RWPE2 (cell line): ENCODE measurements at regions not wholly inside any gene's neighbourhood (a gene's known extent, or its start where the extent isn't known, plus 50 kb on each side); places are given as distances from the start of the nearest gene placed in this dataset.
A peak's percentile ranks its signal among the peaks of the same experiment; 100 is the strongest.

Source experiments
- ATAC-seq: fragments of 200-7000 bp; cut with Tn5 transposase; 3 replicates; pipeline ENCODE4 v1.9.1; 2021; ENCODE audit warnings: low read depth
- DNase-seq: peaks from one replicate; pipeline ENCODE4 v3.0.0-alpha.2; 2020; ENCODE audit warnings: low spot score
- H3K27ac ChIP-seq: fragments of 450-650 bp; 2 replicates; pipeline ENCODE4 v1.5.1; 2017; ENCODE audit warnings: mild to moderate bottlenecking; ENCODE audit not compliant: poor library complexity, severe bottlenecking
- H3K27me3 ChIP-seq: fragments of 250-450 bp; sonication (Bioruptor Pico); 2 replicates; pipeline ENCODE4 v1.5.1; 2021; ENCODE audit warnings: mild to moderate bottlenecking, moderate library complexity; ENCODE audit not compliant: insufficient read depth, poor library complexity, severe bottlenecking
- H3K36me3 ChIP-seq: fragments of 250-450 bp; sonication (Bioruptor Pico); 2 replicates; pipeline ENCODE4 v1.5.1; 2020; ENCODE audit warnings: low read depth, mild to moderate bottlenecking, moderate library complexity
- H3K4me1 ChIP-seq: fragments of 250-450 bp; sonication (Bioruptor Pico); 2 replicates; pipeline ENCODE4 v1.5.1; 2021; ENCODE audit warnings: mild to moderate bottlenecking, moderate library complexity; ENCODE audit not compliant: insufficient read depth, poor library complexity, severe bottlenecking
- H3K4me3 ChIP-seq: fragments of 250-450 bp; sonication (Bioruptor Pico); 2 replicates; pipeline ENCODE4 v1.5.1; 2021; ENCODE audit warnings: mild to moderate bottlenecking, moderate library complexity; ENCODE audit not compliant: severe bottlenecking
- H3K9me3 ChIP-seq: fragments of 250-450 bp; sonication (Bioruptor Pico); 2 replicates; pipeline ENCODE4 v1.5.1; 2021; ENCODE audit warnings: mild to moderate bottlenecking, moderate library complexity; ENCODE audit not compliant: severe bottlenecking
- CTCF ChIP-seq: fragments of 450-650 bp; IDR thresholded peaks from one replicate; pipeline ENCODE4 v1.5.1; 2017; ENCODE audit warnings: mild to moderate bottlenecking, moderate library complexity; ENCODE audit not compliant: poor library complexity, severe bottlenecking

DNA sequence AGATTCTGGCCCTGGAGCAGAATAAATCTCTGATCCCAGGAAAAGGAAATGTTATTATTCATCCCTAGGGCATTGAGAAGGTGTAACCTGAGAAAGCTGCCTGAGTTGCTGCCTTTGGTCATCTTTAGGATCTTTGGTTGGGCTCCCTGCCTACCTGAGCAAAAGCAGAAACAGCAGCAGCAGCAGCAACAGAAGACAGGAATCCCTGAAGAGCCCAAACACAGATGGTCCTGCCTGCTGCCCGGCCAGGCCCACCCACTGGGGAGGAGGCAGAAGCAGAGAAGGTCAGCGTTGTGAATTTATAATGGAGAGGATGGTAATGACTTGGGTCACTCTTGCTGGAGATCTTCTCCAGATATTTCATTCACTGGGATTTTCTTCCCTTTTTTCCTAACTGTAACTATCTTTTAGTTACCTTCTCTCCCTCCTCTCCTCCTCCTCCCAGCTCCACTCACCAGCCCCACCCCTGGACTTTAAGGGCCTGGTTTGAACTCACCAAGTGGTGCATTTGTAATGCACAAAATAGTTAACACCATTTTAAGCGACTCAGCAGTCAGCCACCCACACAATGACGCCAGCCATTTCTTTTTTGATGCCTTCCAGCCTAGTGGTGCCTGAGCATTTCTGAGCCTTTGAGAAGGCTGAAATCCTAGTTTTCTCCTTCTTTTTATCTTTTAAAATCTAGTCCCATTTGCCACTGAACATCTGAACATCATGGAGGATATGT, 91.7 kb downstream of the HSPH1 start:
- no peaks in the 10 kb centered on the region for H3K9me3 ChIP-seq
- DNase-seq: no peak
- H3K4me1 ChIP-seq: peaks cover 17% of the 10 kb centered on the region
- H3K36me3 ChIP-seq: no peaks in the 10 kb centered on the region
- H3K4me3 ChIP-seq: no peak overlapping the region
- peak; percentile 38; the same call in 1 of the 3 replicates for ATAC-seq
- H3K27me3 ChIP-seq: no peaks in the 10 kb centered on the region
- TF ChIP-seq CTCF: no peak
- peak overlapping the region; percentile 41 for H3K27ac ChIP-seq

DNA sequence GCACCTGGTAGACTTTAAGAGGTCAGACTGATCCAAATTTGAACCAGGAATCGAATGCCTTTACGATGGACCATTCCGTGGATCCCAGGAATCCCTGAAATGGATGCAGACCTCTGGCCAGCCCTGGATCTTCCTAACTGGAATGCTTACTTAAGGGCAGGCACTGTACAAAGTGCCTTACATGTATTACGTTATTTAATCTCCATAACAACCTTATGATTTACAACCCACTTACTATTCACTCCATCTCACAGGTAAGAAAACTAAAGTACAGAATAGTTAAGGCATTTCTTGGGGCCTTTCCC, 93.6 kb downstream of the HSPH1 start:
- Histone ChIP-seq H3K9me3 (no peaks in the 10 kb centered on the region), H3K4me3 (no peak overlapping the region), H3K36me3 (no peaks in the 10 kb centered on the region), H3K4me1 (peaks cover 17% of the 10 kb centered on the region), H3K27ac (peak overlapping the region; percentile 41), H3K27me3 (no peaks in the 10 kb centered on the region)
- no peak for TF ChIP-seq CTCF
- no peak for DNase-seq
- ATAC-seq: no peak

DNA sequence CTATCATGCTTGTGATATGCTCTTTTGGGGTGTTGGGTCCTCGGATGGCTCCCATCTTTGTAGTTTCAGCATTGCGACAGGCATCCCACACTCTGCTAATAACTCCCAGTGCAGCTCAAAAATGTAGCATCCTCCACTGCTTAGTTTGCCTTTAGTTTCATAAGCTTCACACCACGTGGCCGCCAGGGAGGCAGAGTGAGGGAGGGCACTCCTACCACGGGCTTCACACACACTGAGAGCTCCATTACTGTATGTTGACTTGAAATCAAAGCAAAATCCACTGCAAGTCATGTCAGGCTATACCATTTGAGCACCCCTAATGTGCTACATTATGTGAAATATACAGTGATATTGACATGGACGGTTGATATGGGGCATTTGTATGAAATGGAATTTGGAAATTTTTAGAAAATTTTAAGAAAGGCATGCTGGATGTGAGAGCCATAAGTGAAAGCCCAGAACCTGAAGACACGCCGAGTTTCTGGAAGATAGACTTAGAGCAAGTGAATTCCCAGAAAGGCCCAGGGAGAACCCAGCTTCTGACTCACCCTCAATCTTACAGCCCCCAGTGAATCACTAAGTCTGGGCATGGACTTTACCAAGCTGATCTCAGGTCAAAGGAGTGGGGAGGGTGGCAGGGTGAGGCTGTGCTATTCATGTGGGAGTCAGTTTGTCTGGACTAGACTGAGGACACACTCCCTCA, 94.1 kb downstream of the HSPH1 start:
- TF ChIP-seq CTCF: no peak
- Histone ChIP-seq H3K4me3 (no peak overlapping the region), H3K27me3 (no peaks in the 10 kb centered on the region), H3K9me3 (no peaks in the 10 kb centered on the region), H3K36me3 (no peaks in the 10 kb centered on the region), H3K4me1 (peaks cover 17% of the 10 kb centered on the region), H3K27ac (peak overlapping the region; percentile 41)
- ATAC-seq (peak; percentile 94), DNase-seq (no peak)

DNA sequence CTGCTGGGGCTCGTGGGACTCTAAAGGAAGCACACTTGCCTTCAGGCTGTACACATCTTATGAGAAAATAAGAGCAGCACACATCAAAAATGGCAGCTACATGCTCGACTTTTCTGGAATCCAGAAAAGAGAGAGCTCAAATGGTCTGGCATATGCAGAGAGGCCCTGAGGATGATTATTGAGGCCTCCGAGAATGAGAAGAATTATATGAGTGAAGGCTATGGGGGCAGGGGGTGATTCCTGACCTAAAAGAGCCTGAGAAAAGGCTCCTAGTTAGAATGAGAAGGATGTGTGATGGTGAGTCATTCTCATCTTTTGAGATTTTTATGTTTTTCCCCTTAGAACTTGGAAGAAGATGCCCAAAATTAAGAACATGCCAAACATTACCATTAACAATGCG, 97.1 kb downstream of the HSPH1 start:
- H3K9me3 ChIP-seq: no peaks in the 10 kb centered on the region
- no peaks in the 10 kb centered on the region for H3K36me3 ChIP-seq
- no peak overlapping the region for H3K4me3 ChIP-seq
- no peak overlapping the region for H3K27ac ChIP-seq
- peaks cover 17% of the 10 kb centered on the region for H3K4me1 ChIP-seq
- DNase-seq (no peak), ATAC-seq (no peak)
- H3K27me3 ChIP-seq: no peaks in the 10 kb centered on the region
- no peak for TF ChIP-seq CTCF

- Histone ChIP-seq H3K4me1 (peaks cover 13% of the 10 kb centered on the region), H3K27ac (no peak overlapping the region), H3K9me3 (no peaks in the 10 kb centered on the region), H3K4me3 (no peak overlapping the region), H3K36me3 (no peaks in the 10 kb centered on the region), H3K27me3 (no peaks in the 10 kb centered on the region)
- ATAC-seq (no peak), DNase-seq (no peak)
- no peak for TF ChIP-seq CTCF
Observed at GRCh38 chr13:31063772-31064171, 97.9 kb downstream of the HSPH1 start.
